HG02973 (cell line): ENCODE measurements at regions not wholly inside any gene's neighbourhood (a gene's known extent, or its start where the extent isn't known, plus 50 kb on each side); places are given as distances from the start of the nearest gene placed in this dataset.
"Not testable (repeated sequence)": the region's sequence is repeated elsewhere in the genome, so short reads cannot be mapped to it uniquely, and the experiment has no call there.

Experiments used
- ATAC-seq: cut with Tn5 transposase; IDR thresholded peaks from one replicate; pipeline ENCODE4 v1.9.1; 2021; ENCODE audit warnings: moderate library complexity; ENCODE audit not compliant: unreplicated experiment

GRCh38 chr7:116340943-116341907, 130.9 kb downstream of the TES start:
- no peak for ATAC-seq

GRCh38 chr7:116342125-116342524, 131.8 kb downstream of the TES start:
- ATAC-seq = no peak

- ATAC-seq = no peak
Observed at GRCh38 chr7:116347151-116347832, 137.0 kb downstream of the TES start.

- ATAC-seq = no peak
Observed at GRCh38 chr7:116348346-116348745, 138.0 kb downstream of the TES start.

GRCh38 chr7:116351966-116352365, 141.6 kb downstream of the TES start:
- ATAC-seq = no peak

- no peak for ATAC-seq
Observed at GRCh38 chr7:116353647-116354046, 143.3 kb downstream of the TES start.

- no peak for ATAC-seq
Observed at GRCh38 chr7:116354171-116354545, 143.8 kb downstream of the TES start.

- ATAC-seq = no peak
Observed at GRCh38 chr7:116354546-116355423, 144.4 kb downstream of the TES start.

- ATAC-seq = no peak
Observed at GRCh38 chr7:116355424-116355765, 144.1 kb upstream of the CAV2 start.

- no peak for ATAC-seq
Observed at GRCh38 chr7:116356333-116356965, 143.1 kb upstream of the CAV2 start.

- ATAC-seq = no peak
Observed at GRCh38 chr7:116356979-116357378, 142.6 kb upstream of the CAV2 start.

- no peak for ATAC-seq
Observed at GRCh38 chr7:116357781-116358670, 141.5 kb upstream of the CAV2 start.

GRCh38 chr7:116361767-116362166, 137.8 kb upstream of the CAV2 start:
- ATAC-seq = no peak

GRCh38 chr7:116363637-116364432, 135.7 kb upstream of the CAV2 start:
- ATAC-seq = no peak

GRCh38 chr7:116364469-116364868, 135.1 kb upstream of the CAV2 start:
- no peak for ATAC-seq

- no peak for ATAC-seq
Observed at GRCh38 chr7:116365797-116366196, 133.7 kb upstream of the CAV2 start.

GRCh38 chr7:116367171-116367813, 132.2 kb upstream of the CAV2 start:
- no peak for ATAC-seq

GRCh38 chr7:116368965-116369364, 130.6 kb upstream of the CAV2 start:
- no peak for ATAC-seq

GRCh38 chr7:116371536-116371935, 128.0 kb upstream of the CAV2 start:
- not testable (repeated sequence) for ATAC-seq
